Esophagus squamous epithelium (tissue), 5 donors: ENCODE measurements at regions not wholly inside any gene's neighbourhood (a gene's known extent, or its start where the extent isn't known, plus 50 kb on each side); places are given as distances from the start of the nearest gene placed in this dataset.
"Not testable (repeated sequence)": the region's sequence is repeated elsewhere in the genome, so short reads cannot be mapped to it uniquely, and the experiment has no call there.

Experiments
- DNase-seq: peaks from one replicate; lab custom pipeline; 2025; lab: John Stamatoyannopoulos, UW
- H3K27ac ChIP-seq, 4 donors: fragments of 200-600 bp; sonication (generic); one replicate each; pipeline ENCODE4 v1.5.1; 2016 to 2019; ENCODE audit warnings: mild to moderate bottlenecking in 1 of 4
- H3K27me3 ChIP-seq, 4 donors: fragments of 200-600 bp; sonication (generic); 1 replicate in 3 of 4; 2 replicates in 1 of 4; pipeline versions ENCODE4 v1.5.1 to v1.6.0; 2017 to 2021; ENCODE audit warnings: antibody characterized with exemption in 1 of 4
- H3K36me3 ChIP-seq, 3 donors: fragments of 200-600 bp; sonication (generic); one replicate each; pipeline ENCODE4 v1.5.1; 2016 to 2019
- H3K4me1 ChIP-seq, 3 donors: fragments of 200-600 bp; sonication (generic); one replicate each; pipeline ENCODE4 v1.5.1; 2017 to 2019
- H3K4me3 ChIP-seq, 4 donors: fragments of 200-600 bp; sonication (generic); 1 replicate in 3 of 4; 2 replicates in 1 of 4; pipeline ENCODE4 v1.5.1; 2016 to 2019; ENCODE audit warnings: mild to moderate bottlenecking in 2 of 4, moderate library complexity in 1 of 4
- H3K9me3 ChIP-seq, 3 donors: fragments of 200-600 bp; sonication (generic); one replicate each; pipeline ENCODE4 v1.5.1; 2016 to 2019
- POLR2A ChIP-seq, 4 donors: fragments of 450-650 bp; IDR thresholded peaks; one replicate each; pipeline ENCODE4 v1.6.1; 2017; ENCODE audit warnings: antibody characterized with exemption in 4 of 4, mild to moderate bottlenecking in 4 of 4, moderate library complexity in 3 of 4
- WGBS, 2 donors: methylation state at CpG; one replicate each; pipeline ENCODE4 v1.1.5; 2018; 5-methylcytosine and 5-hydroxymethylcytosine counted together
- intact Hi-C: fragments of 100-400 bp; cut with DNase I; formaldehyde crosslinking; loops from one replicate; pipeline ENCODE4 v1.15.0; 2022
- TF ChIP-seq, protein P1 (sequence below), 6 experiments: fragments of 450-650 bp in 4 of 6; fragments of 200-600 bp in 2 of 6; sonication (generic) in 2 of 6; IDR thresholded peaks; one replicate each; pipeline ENCODE4 v1.5.1; 2016 to 2019; ENCODE audit warnings: antibody characterized with exemption in 6 of 6, mild to moderate bottlenecking in 4 of 6, moderate library complexity in 4 of 6
- donor health status: DM: yes; HTN: yes; CAD: no.

DNA sequence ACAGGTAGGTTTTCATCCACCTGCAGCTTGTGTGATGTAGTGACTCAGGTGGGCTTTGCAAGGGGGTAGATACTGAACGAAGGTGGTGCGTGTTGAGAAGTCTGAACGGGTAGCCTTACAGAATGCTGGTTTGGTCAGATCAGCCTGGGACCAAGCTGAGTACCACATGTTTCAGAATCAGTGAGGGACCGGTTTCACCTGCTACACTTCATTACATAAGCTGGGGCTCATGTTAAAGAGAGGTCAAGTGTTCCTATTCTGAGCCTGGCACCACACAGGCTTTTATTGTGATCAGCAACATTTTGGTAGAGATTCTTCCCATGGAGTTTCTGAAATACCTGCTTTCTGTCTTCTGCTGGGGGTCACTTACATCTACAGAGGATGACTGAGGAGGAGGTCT is 207.4 kb upstream of the EEF2KMT start:
- DNase-seq, result no peak
- Histone ChIP-seq H3K4me1 (no peaks in the 10 kb centered on the region), H3K27me3 (no peaks in the 10 kb centered on the region), H3K4me3 (no peak overlapping the region), H3K36me3 (no peaks in the 10 kb centered on the region), H3K27ac (no peak overlapping the region), H3K9me3 (no peaks in the 10 kb centered on the region)
- WGBS, 2 donors, result 70 to 81% methylated on average over 3 to 4 of the region's 4 CpGs
- TF ChIP-seq POLR2A (IDR thresholded peaks at IDR 0.05), result no peak
- TF ChIP-seq, protein P1, sequence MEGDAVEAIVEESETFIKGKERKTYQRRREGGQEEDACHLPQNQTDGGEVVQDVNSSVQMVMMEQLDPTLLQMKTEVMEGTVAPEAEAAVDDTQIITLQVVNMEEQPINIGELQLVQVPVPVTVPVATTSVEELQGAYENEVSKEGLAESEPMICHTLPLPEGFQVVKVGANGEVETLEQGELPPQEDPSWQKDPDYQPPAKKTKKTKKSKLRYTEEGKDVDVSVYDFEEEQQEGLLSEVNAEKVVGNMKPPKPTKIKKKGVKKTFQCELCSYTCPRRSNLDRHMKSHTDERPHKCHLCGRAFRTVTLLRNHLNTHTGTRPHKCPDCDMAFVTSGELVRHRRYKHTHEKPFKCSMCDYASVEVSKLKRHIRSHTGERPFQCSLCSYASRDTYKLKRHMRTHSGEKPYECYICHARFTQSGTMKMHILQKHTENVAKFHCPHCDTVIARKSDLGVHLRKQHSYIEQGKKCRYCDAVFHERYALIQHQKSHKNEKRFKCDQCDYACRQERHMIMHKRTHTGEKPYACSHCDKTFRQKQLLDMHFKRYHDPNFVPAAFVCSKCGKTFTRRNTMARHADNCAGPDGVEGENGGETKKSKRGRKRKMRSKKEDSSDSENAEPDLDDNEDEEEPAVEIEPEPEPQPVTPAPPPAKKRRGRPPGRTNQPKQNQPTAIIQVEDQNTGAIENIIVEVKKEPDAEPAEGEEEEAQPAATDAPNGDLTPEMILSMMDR (IDR thresholded peaks at IDR 0.05), result no peak
- intact Hi-C loops, result no loop called here

DNA sequence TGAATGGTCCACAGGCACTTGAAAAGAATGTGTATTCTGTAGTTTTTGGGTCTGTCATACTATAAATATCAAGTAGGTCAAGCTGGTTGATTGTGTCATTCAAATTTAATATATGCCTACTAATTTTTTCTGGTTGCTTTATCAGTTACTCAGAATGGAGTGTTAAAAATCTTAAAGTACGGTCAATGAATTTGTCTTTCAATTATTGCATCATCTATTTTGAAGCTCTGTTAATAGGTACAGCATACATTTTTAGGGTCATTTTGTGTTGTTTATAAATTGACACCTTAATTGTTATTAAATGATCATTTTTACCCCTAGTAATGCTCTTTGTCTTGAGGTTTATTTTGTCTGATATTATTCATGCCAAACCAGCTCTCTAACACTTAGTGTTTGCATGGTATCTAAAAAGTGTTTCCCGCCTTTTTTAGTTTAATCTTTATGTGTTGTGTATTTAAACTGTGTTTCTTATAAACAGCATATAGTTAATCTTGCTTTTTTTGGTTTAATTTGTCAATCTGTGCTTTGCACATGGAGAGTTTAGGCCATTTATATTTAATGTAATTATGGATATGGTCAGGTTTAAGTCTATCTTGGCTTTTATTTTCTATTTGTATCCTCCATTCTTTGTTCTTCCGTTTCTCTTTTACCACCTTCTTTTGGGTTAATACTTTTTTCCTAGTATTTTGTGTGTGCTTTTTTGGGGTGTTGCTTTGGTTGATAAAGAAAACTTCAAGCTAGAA is 204.9 kb upstream of the EEF2KMT start:
- no peaks in the 10 kb centered on the region for H3K9me3 ChIP-seq
- no peak overlapping the region for H3K27ac ChIP-seq
- intact Hi-C loops, result no loop called here
- no peaks in the 10 kb centered on the region for H3K36me3 ChIP-seq
- TF ChIP-seq, protein P1 (IDR thresholded peaks at IDR 0.05), result no peak
- no peak for TF ChIP-seq POLR2A (IDR thresholded peaks at IDR 0.05)
- no peaks in the 10 kb centered on the region for H3K4me1 ChIP-seq
- no peaks in the 10 kb centered on the region for H3K27me3 ChIP-seq
- no peak for DNase-seq
- no peak overlapping the region for H3K4me3 ChIP-seq
- 65 to 78% methylated on average over 3 of the region's 3 CpGs for WGBS, 2 donors

DNA sequence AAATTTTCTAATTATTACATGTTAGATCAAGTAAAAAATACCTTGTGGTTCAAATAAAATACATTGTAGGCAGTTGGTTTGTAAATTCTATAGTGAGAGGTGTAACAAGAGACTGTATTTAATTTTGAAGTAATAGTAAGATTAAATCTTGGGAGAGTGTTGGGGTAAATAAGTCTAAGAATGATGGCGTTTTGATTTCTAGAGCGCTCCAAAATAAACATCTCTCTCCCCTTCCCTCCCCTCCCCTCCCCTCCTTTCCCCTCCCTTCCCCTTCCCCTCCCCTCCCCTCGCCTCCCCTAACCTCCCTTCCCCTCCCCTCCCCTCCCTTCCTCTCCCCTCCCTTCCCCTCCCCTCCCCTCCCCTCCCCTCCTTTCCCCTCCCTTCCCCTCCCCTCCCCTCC is 200.6 kb upstream of the EEF2KMT start:
- no peaks in the 10 kb centered on the region for H3K9me3 ChIP-seq
- H3K27ac ChIP-seq, result no peak overlapping the region
- H3K4me1 ChIP-seq, result no peaks in the 10 kb centered on the region
- no peak for TF ChIP-seq POLR2A (IDR thresholded peaks at IDR 0.05)
- TF ChIP-seq, protein P1 (IDR thresholded peaks at IDR 0.05), result no peak
- H3K36me3 ChIP-seq, result no peaks in the 10 kb centered on the region
- 59 to 73% methylated on average over 3 of the region's 3 CpGs for WGBS, 2 donors
- intact Hi-C loops, result no loop called here
- no peak overlapping the region for H3K4me3 ChIP-seq
- DNase-seq, result no peak
- no peaks in the 10 kb centered on the region for H3K27me3 ChIP-seq

DNA sequence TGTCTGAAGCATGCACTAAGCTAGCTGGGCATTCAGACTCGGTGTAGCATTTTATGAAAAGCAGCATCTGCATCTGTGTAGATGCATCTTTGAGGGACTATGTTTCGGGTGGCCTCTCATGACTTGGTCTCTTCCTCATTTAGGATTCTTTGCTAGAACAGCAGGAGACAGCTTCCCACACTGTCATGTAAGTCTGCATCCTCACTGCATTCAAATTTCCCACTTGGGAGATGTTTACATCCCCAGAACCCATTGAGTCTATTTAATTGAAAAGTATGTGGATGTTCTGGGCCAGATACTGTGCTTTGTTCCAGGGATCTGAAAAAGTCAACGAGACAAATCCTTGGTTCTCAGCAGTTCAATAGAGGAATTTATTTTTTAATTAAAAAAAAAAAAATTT is 198.6 kb upstream of the EEF2KMT start:
- DNase-seq, result no peak
- no peak overlapping the region for H3K4me3 ChIP-seq
- H3K4me1 ChIP-seq, result no peaks in the 10 kb centered on the region
- WGBS, 2 donors, result 45 to 59% methylated on average over 3 of the region's 3 CpGs
- H3K9me3 ChIP-seq, result no peaks in the 10 kb centered on the region
- no peaks in the 10 kb centered on the region for H3K36me3 ChIP-seq
- intact Hi-C loops, result no loop called here
- H3K27me3 ChIP-seq, result no peaks in the 10 kb centered on the region
- TF ChIP-seq, protein P1 (IDR thresholded peaks at IDR 0.05), result no peak
- no peak for TF ChIP-seq POLR2A (IDR thresholded peaks at IDR 0.05)
- no peak overlapping the region for H3K27ac ChIP-seq

DNA sequence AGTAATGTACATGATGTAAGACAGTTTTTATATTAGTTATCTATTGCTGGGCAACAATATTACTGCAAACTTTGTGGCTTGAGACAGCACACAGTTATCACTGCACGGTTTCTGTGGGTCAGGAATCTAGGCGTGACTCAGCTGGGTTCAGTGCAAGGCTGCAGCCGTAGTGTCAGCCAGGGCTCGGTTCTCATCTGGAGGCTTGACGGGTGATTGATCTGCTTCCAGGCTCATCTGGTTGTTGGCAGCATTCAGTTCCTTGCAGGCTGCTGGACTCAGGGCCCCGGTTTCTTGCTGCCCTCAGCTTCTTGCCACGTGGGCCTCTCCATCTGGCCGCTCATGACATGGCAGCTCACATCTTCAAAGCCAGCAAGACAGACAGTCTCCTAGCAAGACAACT is 197.7 kb upstream of the EEF2KMT start:
- DNase-seq, intact Hi-C loops, H3K27ac ChIP-seq, H3K36me3 ChIP-seq, H3K4me3 ChIP-seq, H3K9me3 ChIP-seq, H3K4me1 ChIP-seq, H3K27me3 ChIP-seq: not testable (repeated sequence)
- WGBS, 2 donors, result 42 to 65% methylated on average over 6 to 8 of the region's 8 CpGs

DNA sequence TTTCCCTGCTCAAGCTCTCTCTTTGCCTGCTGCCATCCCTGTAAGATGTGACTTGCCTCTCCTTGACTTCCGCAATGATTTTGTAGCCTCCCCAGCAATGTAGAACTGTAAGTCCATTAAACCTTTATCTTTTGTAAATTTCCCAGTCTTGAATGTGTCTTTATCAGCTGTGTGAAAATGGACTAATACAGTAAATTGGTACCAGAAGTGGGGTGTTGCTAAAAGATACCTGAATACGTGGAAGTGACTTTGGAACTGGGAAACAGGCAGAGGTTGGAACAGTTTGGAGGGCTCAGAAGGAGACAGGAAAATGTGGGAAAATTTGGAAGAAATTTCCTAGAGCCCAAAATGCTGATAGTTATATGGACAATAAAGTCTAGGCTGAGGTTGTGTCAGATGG is 184.6 kb upstream of the EEF2KMT start:
- peaks cover 0 to 25% (median 5%) of the 10 kb centered on the region in 3 donors for H3K9me3 ChIP-seq

More for the DNA sequence above, 184.6 kb upstream of the EEF2KMT start:
- H3K27me3 ChIP-seq, intact Hi-C loops, DNase-seq, H3K27ac ChIP-seq, H3K36me3 ChIP-seq, H3K4me3 ChIP-seq, H3K4me1 ChIP-seq: not testable (repeated sequence)
- WGBS, 2 donors, result 73 to 83% methylated on average over 2 of the region's 2 CpGs
